ENCODE measurements at regions not wholly inside any gene's neighbourhood (a gene's known extent, or its start where the extent isn't known, plus 50 kb on each side); places are given as distances from the start of the nearest gene placed in this dataset.

DNA sequence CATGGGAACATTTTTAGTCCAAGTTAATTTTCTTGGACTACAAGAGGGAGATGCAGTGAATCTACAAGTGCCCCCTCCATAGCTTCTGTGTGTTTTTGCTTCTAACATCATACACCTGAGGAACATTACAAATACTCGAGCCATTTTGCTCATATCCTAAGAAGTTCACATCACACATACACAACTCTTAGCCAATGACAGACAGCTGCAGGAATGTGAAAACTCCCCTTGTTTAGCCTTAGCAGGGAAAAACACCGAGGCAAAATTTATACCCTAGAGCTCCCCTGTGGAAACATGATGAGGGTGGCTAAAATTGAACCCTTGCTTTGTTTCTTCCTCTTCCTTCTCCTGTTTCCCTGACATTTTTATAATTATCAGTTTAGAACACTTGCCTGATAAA, 928.3 kb upstream of the NRXN1 start:
- CTCF ChIA-PET: no interaction called here
- intact Hi-C loops (cut with micrococcal nuclease; ENCODE audit: unreplicated experiment): no loop called here

DNA sequence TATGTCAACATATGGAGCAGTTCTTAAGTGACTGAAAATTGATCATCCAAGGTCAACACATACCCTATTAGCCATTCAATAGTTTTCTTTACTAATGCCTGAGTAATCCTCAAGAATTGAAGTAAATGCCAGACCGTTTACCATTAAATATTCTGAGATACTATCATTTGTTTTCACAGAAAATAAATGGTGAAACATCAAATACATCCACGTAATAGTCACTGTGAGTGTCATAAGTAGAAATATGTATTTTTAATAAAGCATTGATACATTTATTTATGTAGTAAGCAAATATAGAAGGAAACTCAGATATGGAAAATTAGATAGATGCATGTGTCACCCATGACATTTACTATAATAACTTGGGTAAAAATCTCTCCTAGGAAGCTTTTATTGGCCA, 927.8 kb upstream of the NRXN1 start:
- Histone ChIP-seq H3K36me3 (ENCODE audit: insufficient read depth, low read length, poor library complexity, severe bottlenecking) (no peaks in the 10 kb centered on the region), H3K9me3 (ENCODE audit: low read depth, low read length, poor library complexity, severe bottlenecking) (no peaks in the 10 kb centered on the region), H3K4me1 (ENCODE audit: insufficient read depth, low read length, poor library complexity, severe bottlenecking) (no peaks in the 10 kb centered on the region), H3K27me3 (replicated peaks; ENCODE audit: insufficient read depth, low read depth, low read length, poor library complexity) (peaks cover 16% of the 10 kb centered on the region), H3K4me3 (ENCODE audit: low read depth, low read length, poor library complexity, severe bottlenecking) (no peak overlapping the region), H3K27ac (ENCODE audit: low read depth, low read length, poor library complexity, severe bottlenecking) (no peak overlapping the region)
- POLR2A ChIA-PET (ENCODE audit: low non-redundant PET): no interaction called here
- DNase-seq (ENCODE audit: low spot score): no peak
- intact Hi-C loops (cut with micrococcal nuclease; ENCODE audit: unreplicated experiment): no loop called here
- CTCF ChIA-PET: no interaction called here
- BruUV-seq (replicated peaks): no TSS peak
- TF ChIP-seq CTCF (conservative IDR thresholded peaks at IDR 0.05; ENCODE audit: low read depth, low read length): no peak
- no peak for TF ChIP-seq EZH2 (IDR thresholded peaks at IDR 0.05; ENCODE audit: borderline replicate concordance, low read depth, low read length, poor library complexity, severe bottlenecking)

More for the DNA sequence above, 928.3 kb upstream of the NRXN1 start:
- POLR2A ChIA-PET (ENCODE audit: low non-redundant PET): no interaction called here
- Histone ChIP-seq H3K27ac (ENCODE audit: low read depth, low read length, poor library complexity, severe bottlenecking) (no peak overlapping the region), H3K9me3 (ENCODE audit: low read depth, low read length, poor library complexity, severe bottlenecking) (no peaks in the 10 kb centered on the region), H3K4me3 (ENCODE audit: low read depth, low read length, poor library complexity, severe bottlenecking) (no peak overlapping the region), H3K27me3 (replicated peaks; ENCODE audit: insufficient read depth, low read depth, low read length, poor library complexity) (peaks cover 16% of the 10 kb centered on the region), H3K36me3 (ENCODE audit: insufficient read depth, low read length, poor library complexity, severe bottlenecking) (no peaks in the 10 kb centered on the region), H3K4me1 (ENCODE audit: insufficient read depth, low read length, poor library complexity, severe bottlenecking) (no peaks in the 10 kb centered on the region)
- TF ChIP-seq CTCF (conservative IDR thresholded peaks at IDR 0.05; ENCODE audit: low read depth, low read length): no peak
- no peak for TF ChIP-seq EZH2 (IDR thresholded peaks at IDR 0.05; ENCODE audit: borderline replicate concordance, low read depth, low read length, poor library complexity, severe bottlenecking)
- no TSS peak for BruUV-seq (replicated peaks)
- DNase-seq (ENCODE audit: low spot score): no peak

DNA sequence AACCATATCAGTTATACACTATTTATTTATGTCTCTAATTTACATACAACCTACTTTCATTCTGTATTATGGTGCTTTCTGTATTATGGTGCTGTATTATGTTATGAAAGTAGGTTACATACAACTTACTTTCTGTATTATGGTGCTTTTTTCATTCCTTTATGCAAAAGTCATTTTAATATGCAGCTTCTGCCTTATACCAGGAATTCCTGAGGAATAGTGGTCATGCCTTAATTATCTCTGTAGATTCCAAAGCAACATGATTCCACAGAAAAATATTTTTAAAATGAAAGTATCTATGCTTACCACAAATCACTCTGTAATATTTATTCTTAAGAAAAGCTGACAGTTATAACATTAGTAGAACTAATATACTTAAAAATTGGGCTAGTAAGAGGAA, 922.0 kb upstream of the NRXN1 start:
- no peak for DNase-seq (ENCODE audit: low spot score)
- Histone ChIP-seq H3K4me1 (ENCODE audit: insufficient read depth, low read length, poor library complexity, severe bottlenecking) (no peaks in the 10 kb centered on the region), H3K4me3 (ENCODE audit: low read depth, low read length, poor library complexity, severe bottlenecking) (no peak overlapping the region), H3K27me3 (replicated peaks; ENCODE audit: insufficient read depth, low read depth, low read length, poor library complexity) (peaks cover 7% of the 10 kb centered on the region), H3K9me3 (ENCODE audit: low read depth, low read length, poor library complexity, severe bottlenecking) (peaks cover 4% of the 10 kb centered on the region), H3K27ac (ENCODE audit: low read depth, low read length, poor library complexity, severe bottlenecking) (no peak overlapping the region), H3K36me3 (ENCODE audit: insufficient read depth, low read length, poor library complexity, severe bottlenecking) (no peaks in the 10 kb centered on the region)
- no peak for TF ChIP-seq EZH2 (IDR thresholded peaks at IDR 0.05; ENCODE audit: borderline replicate concordance, low read depth, low read length, poor library complexity, severe bottlenecking)
- TF ChIP-seq CTCF (conservative IDR thresholded peaks at IDR 0.05; ENCODE audit: low read depth, low read length): no peak
- CTCF ChIA-PET: no interaction called here
- intact Hi-C loops (cut with micrococcal nuclease; ENCODE audit: unreplicated experiment): no loop called here
- POLR2A ChIA-PET (ENCODE audit: low non-redundant PET): no interaction called here
- BruUV-seq (replicated peaks): no TSS peak
